ENCODE measurements at regions not wholly inside any gene's neighbourhood (a gene's known extent, or its start where the extent isn't known, plus 50 kb on each side); places are given as distances from the start of the nearest gene placed in this dataset.

GRCh38 chr16:59259074-59259949 lies 525.2 kb upstream of the GOT2 start (continued):
- TF ChIP-seq CREB3 (CRISPR knock-in tag; IDR thresholded peaks at IDR 0.05) (no peak), ZNF263 (CRISPR knock-in tag; IDR thresholded peaks at IDR 0.05) (no peak), AGO1 (IDR thresholded peaks at IDR 0.05; ENCODE audit: low read depth, low read length, poor library complexity, severe bottlenecking) (no peak), ZNF333 (CRISPR knock-in tag; IDR thresholded peaks at IDR 0.05; ENCODE audit: borderline replicate concordance) (no peak), NONO (IDR thresholded peaks at IDR 0.05) (no peak), NONO (CRISPR knock-in tag; conservative IDR thresholded peaks at IDR 0.05) (no peak), STAT6 (CRISPR knock-in tag; IDR thresholded peaks at IDR 0.05; ENCODE audit: borderline replicate concordance) (no peak), SP1 (IDR thresholded peaks at IDR 0.05) (no peak), SP1 (CRISPR knock-in tag; IDR thresholded peaks at IDR 0.05) (no peak), ZNF569 (CRISPR knock-in tag; IDR thresholded peaks at IDR 0.05; ENCODE audit: borderline replicate concordance) (no peak), ZNF564 (CRISPR knock-in tag; IDR thresholded peaks at IDR 0.05) (no peak), ISL2 (CRISPR knock-in tag; IDR thresholded peaks at IDR 0.05) (no peak)

All from HepG2 (cell line).